ENCODE measurements at regions not wholly inside any gene's neighbourhood (a gene's known extent, or its start where the extent isn't known, plus 50 kb on each side); places are given as distances from the start of the nearest gene placed in this dataset.

DNA sequence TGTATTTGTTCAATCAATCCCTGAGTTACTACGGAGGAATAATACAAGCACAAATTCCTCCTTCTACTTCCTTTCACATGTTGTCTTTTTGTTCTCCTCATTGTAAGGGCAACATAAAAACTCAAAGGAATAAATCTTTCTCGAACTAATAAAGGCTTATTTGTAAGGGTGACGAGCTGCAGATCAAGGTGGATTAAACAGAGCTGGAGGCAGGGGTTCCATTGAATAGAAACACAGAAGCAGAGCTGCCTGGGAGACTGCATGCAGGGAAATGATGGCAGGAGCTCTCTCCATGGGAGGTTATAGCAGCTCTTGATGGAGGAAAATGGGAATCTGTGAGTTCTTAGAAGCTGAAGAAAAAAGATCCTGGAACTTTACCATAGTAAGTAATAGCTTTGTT lies 160.2 kb downstream of the CYYR1 start:
- H3K9me3 ChIP-seq (ENCODE audit: control insufficient read depth, insufficient read depth, low read depth, low read length), result no peaks in the 10 kb centered on the region
- no peaks in the 10 kb centered on the region for H3K4me1 ChIP-seq (ENCODE audit: control insufficient read depth, extremely low read depth, insufficient read depth, low read length)
- no peaks in the 10 kb centered on the region for H3K36me3 ChIP-seq (ENCODE audit: control insufficient read depth, insufficient read depth, low read length)
- no peak for TF ChIP-seq EZH2 (IDR thresholded peaks at IDR 0.05; ENCODE audit: low read length, missing control alignments)
- TF ChIP-seq, protein P1, sequence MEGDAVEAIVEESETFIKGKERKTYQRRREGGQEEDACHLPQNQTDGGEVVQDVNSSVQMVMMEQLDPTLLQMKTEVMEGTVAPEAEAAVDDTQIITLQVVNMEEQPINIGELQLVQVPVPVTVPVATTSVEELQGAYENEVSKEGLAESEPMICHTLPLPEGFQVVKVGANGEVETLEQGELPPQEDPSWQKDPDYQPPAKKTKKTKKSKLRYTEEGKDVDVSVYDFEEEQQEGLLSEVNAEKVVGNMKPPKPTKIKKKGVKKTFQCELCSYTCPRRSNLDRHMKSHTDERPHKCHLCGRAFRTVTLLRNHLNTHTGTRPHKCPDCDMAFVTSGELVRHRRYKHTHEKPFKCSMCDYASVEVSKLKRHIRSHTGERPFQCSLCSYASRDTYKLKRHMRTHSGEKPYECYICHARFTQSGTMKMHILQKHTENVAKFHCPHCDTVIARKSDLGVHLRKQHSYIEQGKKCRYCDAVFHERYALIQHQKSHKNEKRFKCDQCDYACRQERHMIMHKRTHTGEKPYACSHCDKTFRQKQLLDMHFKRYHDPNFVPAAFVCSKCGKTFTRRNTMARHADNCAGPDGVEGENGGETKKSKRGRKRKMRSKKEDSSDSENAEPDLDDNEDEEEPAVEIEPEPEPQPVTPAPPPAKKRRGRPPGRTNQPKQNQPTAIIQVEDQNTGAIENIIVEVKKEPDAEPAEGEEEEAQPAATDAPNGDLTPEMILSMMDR (conservative IDR thresholded peaks at IDR 0.05 in 1 of 2, IDR thresholded peaks at IDR 0.05 in 1 of 2; ENCODE audit: low read depth in 1 of 2, low read length in 2 of 2), result no peak
- H3K27ac ChIP-seq (ENCODE audit: insufficient read depth, low read length), result no peak overlapping the region
- no peak overlapping the region for H3K4me3 ChIP-seq (replicated peaks in 1 of 4; ENCODE audit: control extremely low read depth in 1 of 4, insufficient read depth in 1 of 4, low read depth in 3 of 4, low read length in 4 of 4)
- H3K9ac ChIP-seq (ENCODE audit: insufficient read depth, low read length), result no peak overlapping the region
- H3K79me2 ChIP-seq (ENCODE audit: control insufficient read depth, insufficient read depth, low read length), result no peaks in the 10 kb centered on the region
- H4K20me1 ChIP-seq (ENCODE audit: control insufficient read depth, extremely low read depth, insufficient read depth, low read length), result no peaks in the 10 kb centered on the region
- no peak overlapping the region for H2AFZ ChIP-seq (ENCODE audit: low read length)
- no peaks in the 10 kb centered on the region for H3K27me3 ChIP-seq (ENCODE audit: control insufficient read depth, insufficient read depth, low read length)
- DNase-seq (ENCODE audit: low read depth in 2 of 2), result no peak
- H3K4me2 ChIP-seq (ENCODE audit: extremely low read depth, insufficient read depth, low read length), result no peak overlapping the region

DNA sequence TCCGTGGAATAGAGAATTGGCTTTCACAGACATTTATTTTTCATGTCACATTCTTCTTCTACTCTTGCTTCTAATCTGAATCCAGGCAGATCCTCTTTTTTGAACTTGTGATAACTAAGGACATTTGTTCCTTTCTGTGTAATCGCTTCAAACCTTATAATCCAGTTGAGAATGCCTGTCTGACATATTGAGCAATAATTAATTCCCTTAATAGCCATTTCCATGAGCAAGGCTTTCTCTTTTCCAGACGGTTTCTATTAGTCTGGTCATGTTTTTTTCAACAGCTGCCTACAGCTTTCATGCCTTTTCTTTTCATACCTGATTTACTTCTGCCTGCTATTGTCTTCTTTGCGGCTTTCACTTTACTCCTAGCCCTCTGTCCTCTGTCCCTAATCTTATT lies 163.4 kb downstream of the CYYR1 start:
- Histone ChIP-seq H3K27ac (ENCODE audit: insufficient read depth, low read length) (no peak overlapping the region), H3K9me3 (ENCODE audit: control insufficient read depth, insufficient read depth, low read depth, low read length) (no peaks in the 10 kb centered on the region), H3K79me2 (ENCODE audit: control insufficient read depth, insufficient read depth, low read length) (no peaks in the 10 kb centered on the region), H2AFZ (ENCODE audit: low read length) (no peak overlapping the region), H3K36me3 (ENCODE audit: control insufficient read depth, insufficient read depth, low read length) (no peaks in the 10 kb centered on the region), H3K4me3 (replicated peaks in 1 of 4; ENCODE audit: control extremely low read depth in 1 of 4, insufficient read depth in 1 of 4, low read depth in 3 of 4, low read length in 4 of 4) (no peak overlapping the region), H3K4me2 (ENCODE audit: extremely low read depth, insufficient read depth, low read length) (no peak overlapping the region), H3K4me1 (ENCODE audit: control insufficient read depth, extremely low read depth, insufficient read depth, low read length) (peaks cover 5% of the 10 kb centered on the region), H4K20me1 (ENCODE audit: control insufficient read depth, extremely low read depth, insufficient read depth, low read length) (no peaks in the 10 kb centered on the region), H3K9ac (ENCODE audit: insufficient read depth, low read length) (no peak overlapping the region), H3K27me3 (ENCODE audit: control insufficient read depth, insufficient read depth, low read length) (no peaks in the 10 kb centered on the region)
- TF ChIP-seq EZH2 (IDR thresholded peaks at IDR 0.05; ENCODE audit: low read length, missing control alignments), result no peak
- TF ChIP-seq, protein P1 (conservative IDR thresholded peaks at IDR 0.05 in 1 of 2, IDR thresholded peaks at IDR 0.05 in 1 of 2; ENCODE audit: low read depth in 1 of 2, low read length in 2 of 2), result no peak
- DNase-seq (ENCODE audit: low read depth in 2 of 2), result no peak

DNA sequence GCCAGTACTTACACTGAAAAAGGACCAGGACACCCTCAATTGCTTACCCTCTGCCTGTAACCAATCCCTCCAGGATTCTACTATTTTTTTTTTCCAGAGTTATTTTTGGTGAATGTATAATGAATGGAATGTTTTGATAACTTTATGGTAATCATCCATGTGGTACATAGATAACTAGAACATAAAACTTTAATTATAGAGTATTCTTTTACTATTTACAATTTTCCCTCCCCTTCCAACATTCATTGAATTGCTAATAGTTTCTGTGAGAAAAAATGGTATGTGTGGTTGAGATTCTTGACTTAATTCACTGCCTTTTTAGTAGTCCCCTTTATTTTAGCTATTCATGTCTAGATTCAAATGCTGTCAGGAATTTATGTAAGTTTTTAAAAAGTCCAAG lies 164.6 kb downstream of the CYYR1 start:
- no peaks in the 10 kb centered on the region for H3K79me2 ChIP-seq (ENCODE audit: control insufficient read depth, insufficient read depth, low read length)
- H3K27ac ChIP-seq (ENCODE audit: insufficient read depth, low read length), result no peak overlapping the region
- H2AFZ ChIP-seq (ENCODE audit: low read length), result no peak overlapping the region
- peaks cover 5% of the 10 kb centered on the region for H3K4me1 ChIP-seq (ENCODE audit: control insufficient read depth, extremely low read depth, insufficient read depth, low read length)
- TF ChIP-seq, protein P1 (conservative IDR thresholded peaks at IDR 0.05 in 1 of 2, IDR thresholded peaks at IDR 0.05 in 1 of 2; ENCODE audit: low read depth in 1 of 2, low read length in 2 of 2), result no peak
- no peak for TF ChIP-seq EZH2 (IDR thresholded peaks at IDR 0.05; ENCODE audit: low read length, missing control alignments)
- no peaks in the 10 kb centered on the region for H4K20me1 ChIP-seq (ENCODE audit: control insufficient read depth, extremely low read depth, insufficient read depth, low read length)
- H3K36me3 ChIP-seq (ENCODE audit: control insufficient read depth, insufficient read depth, low read length), result no peaks in the 10 kb centered on the region
- H3K27me3 ChIP-seq (ENCODE audit: control insufficient read depth, insufficient read depth, low read length), result no peaks in the 10 kb centered on the region
- H3K9me3 ChIP-seq (ENCODE audit: control insufficient read depth, insufficient read depth, low read depth, low read length), result no peaks in the 10 kb centered on the region
- no peak for DNase-seq (ENCODE audit: low read depth in 2 of 2)
- H3K9ac ChIP-seq (ENCODE audit: insufficient read depth, low read length), result no peak overlapping the region
- H3K4me2 ChIP-seq (ENCODE audit: extremely low read depth, insufficient read depth, low read length), result no peak overlapping the region
- H3K4me3 ChIP-seq (replicated peaks in 1 of 4; ENCODE audit: control extremely low read depth in 1 of 4, insufficient read depth in 1 of 4, low read depth in 3 of 4, low read length in 4 of 4), result no peak overlapping the region

Measured in fibroblast of lung (primary cell).